ENCODE measurements at regions not wholly inside any gene's neighbourhood (a gene's known extent, or its start where the extent isn't known, plus 50 kb on each side); places are given as distances from the start of the nearest gene placed in this dataset.
A peak's percentile ranks its signal among the peaks of the same experiment; 100 is the strongest.

DNA sequence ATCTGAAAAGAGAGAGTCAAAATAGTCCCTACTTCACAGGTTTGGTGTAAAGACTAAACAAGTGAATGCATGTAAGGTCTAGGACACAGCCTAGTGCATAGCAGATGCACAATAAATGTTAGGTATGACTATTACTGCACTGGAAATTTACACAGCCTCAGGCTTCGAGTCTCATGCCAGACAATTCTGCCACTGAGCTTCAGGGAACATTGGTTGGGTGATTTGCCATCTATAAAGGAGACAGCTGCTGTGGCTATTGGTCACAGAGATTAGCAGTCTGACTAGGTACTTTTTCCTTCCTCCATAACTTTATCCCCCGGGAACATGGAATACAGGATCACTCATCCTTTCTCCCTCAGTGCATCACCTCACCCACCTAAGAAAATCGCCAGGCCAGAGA lies 89.2 kb downstream of the FAM124B start:
- Mint-ChIP-seq H3K4me3 (ENCODE audit: unreplicated experiment) (no peak overlapping the region), H3K27me3 (ENCODE audit: insufficient read depth, unreplicated experiment) (no peaks in the 10 kb centered on the region), H3K4me1 (ENCODE audit: insufficient read depth, unreplicated experiment) (no peaks in the 10 kb centered on the region), H3K27ac (ENCODE audit: low read depth, unreplicated experiment) (no peak overlapping the region), H3K9me3 (ENCODE audit: unreplicated experiment) (no peaks in the 10 kb centered on the region), H3K36me3 (ENCODE audit: insufficient read depth, unreplicated experiment) (no peaks in the 10 kb centered on the region)
- ChIA-PET CTCF (interaction anchor here (1.2 kb wide), 1 partner anchor 326 kb away, joined by 3 read pairs; no protein-coding TSS in a partner anchor), POLR2A (no interaction called here)
- TF ChIP-seq CTCF (IDR thresholded peaks at IDR 0.05; ENCODE audit: unreplicated experiment) = no peak
- no peak for DNase-seq (ENCODE audit: unreplicated experiment)
- intact Hi-C loops (cut with micrococcal nuclease) = no loop called here
- no TSS peak for BruUV-seq (replicated peaks)

DNA sequence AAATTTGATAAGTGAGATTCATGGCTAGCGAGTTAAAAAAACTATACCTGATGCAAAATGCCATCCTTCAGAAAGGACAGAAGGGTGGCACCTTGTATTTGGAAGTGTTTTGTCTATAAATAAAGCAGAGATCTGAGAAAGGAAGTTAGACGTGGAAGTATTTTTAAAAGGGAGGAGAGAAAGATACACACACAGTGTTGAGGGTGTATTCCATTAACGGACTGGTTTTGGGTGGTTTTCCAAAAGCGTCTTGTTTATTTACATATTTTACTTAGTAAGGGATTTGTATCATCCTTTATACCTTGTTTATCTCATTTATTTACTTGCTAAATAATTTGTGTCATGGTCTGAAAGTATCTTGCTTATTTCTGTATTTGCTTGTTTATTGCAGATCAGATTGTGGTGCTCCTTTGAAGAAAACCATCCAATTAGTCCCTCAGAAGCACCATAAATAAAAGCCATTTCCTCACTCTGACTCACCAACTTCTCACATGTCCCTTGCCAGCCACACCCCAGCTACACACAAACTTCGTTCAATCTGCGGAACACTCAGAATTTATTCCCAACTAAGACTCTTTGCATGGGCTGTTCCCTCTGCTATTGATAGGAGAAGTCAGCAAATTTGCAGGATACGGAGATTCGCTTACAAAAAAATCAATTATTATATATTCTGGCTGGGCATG lies 90.8 kb downstream of the FAM124B start:
- H3K27ac Mint-ChIP-seq (ENCODE audit: low read depth, unreplicated experiment) = no peak overlapping the region
- no peak overlapping the region for H3K4me3 Mint-ChIP-seq (ENCODE audit: unreplicated experiment)
- ChIA-PET CTCF (interaction anchor here (0.9 kb wide), 1 partner anchor 341 kb away, joined by 3 read pairs; no protein-coding TSS in a partner anchor), POLR2A (no interaction called here)
- H3K36me3 Mint-ChIP-seq (ENCODE audit: insufficient read depth, unreplicated experiment) = no peaks in the 10 kb centered on the region
- H3K4me1 Mint-ChIP-seq (ENCODE audit: insufficient read depth, unreplicated experiment) = no peaks in the 10 kb centered on the region
- H3K27me3 Mint-ChIP-seq (ENCODE audit: insufficient read depth, unreplicated experiment) = no peaks in the 10 kb centered on the region
- no peak for TF ChIP-seq CTCF (IDR thresholded peaks at IDR 0.05; ENCODE audit: unreplicated experiment)
- H3K9me3 Mint-ChIP-seq (ENCODE audit: unreplicated experiment) = no peaks in the 10 kb centered on the region
- DNase-seq (ENCODE audit: unreplicated experiment) = peak; percentile 31
- no TSS peak for BruUV-seq (replicated peaks)
- intact Hi-C loops (cut with micrococcal nuclease) = no loop called here

- no peak for DNase-seq (ENCODE audit: unreplicated experiment)
- CTCF ChIA-PET = interaction anchor here (1.0 kb wide), 1 partner anchor 25 kb away, joined by 3 read pairs; no protein-coding TSS in a partner anchor
- no TSS peak for BruUV-seq (replicated peaks)
Observed at GRCh38 chr2:224309176-224309575, 92.7 kb downstream of the FAM124B start.

More at GRCh38 chr2:224309176-224309575, 92.7 kb downstream of the FAM124B start:
- Mint-ChIP-seq H3K27me3 (ENCODE audit: insufficient read depth, unreplicated experiment) (no peaks in the 10 kb centered on the region), H3K36me3 (ENCODE audit: insufficient read depth, unreplicated experiment) (no peaks in the 10 kb centered on the region), H3K27ac (ENCODE audit: low read depth, unreplicated experiment) (no peak overlapping the region), H3K4me3 (ENCODE audit: unreplicated experiment) (no peak overlapping the region), H3K4me1 (ENCODE audit: insufficient read depth, unreplicated experiment) (no peaks in the 10 kb centered on the region), H3K9me3 (ENCODE audit: unreplicated experiment) (no peaks in the 10 kb centered on the region)
- intact Hi-C loops (cut with micrococcal nuclease) = no loop called here
- no peak for TF ChIP-seq CTCF (IDR thresholded peaks at IDR 0.05; ENCODE audit: unreplicated experiment)
- POLR2A ChIA-PET = no interaction called here
